ENCODE measurements at regions not wholly inside any gene's neighbourhood (a gene's known extent, or its start where the extent isn't known, plus 50 kb on each side); places are given as distances from the start of the nearest gene placed in this dataset.

DNA sequence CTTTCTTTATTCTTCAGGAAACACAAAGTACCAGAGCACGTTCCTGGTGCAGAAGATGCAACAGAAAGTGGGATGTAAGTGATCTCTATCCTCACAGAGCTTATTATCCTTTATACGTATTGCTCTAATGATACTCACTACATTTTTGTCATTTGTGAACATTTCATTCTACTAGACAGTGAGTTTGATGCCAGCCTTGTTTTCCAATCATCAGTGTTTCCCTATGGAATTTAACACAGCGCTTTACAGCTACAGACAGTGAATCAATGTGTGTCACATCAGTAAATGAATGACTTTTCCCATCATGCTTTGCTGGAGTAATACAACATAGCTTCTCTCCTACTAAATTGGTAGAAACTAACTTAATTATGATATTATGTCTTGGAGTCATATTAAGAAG, 175.5 kb downstream of the SDHAF3 start:
- Histone ChIP-seq H3K4me2 (no peak overlapping the region), H3K36me3 (ENCODE audit: low read depth) (no peaks in the 10 kb centered on the region), H3F3A (ENCODE audit: insufficient read depth, low read depth) (no peaks in the 10 kb centered on the region), H3K27ac (no peak overlapping the region), H3K79me2 (ENCODE audit: low read depth) (no peaks in the 10 kb centered on the region), H3K27me3 (ENCODE audit: insufficient read depth, low read depth) (no peaks in the 10 kb centered on the region; the same call in 1 of the 2 replicates), H3K9me3 (ENCODE audit: insufficient read depth, low read depth) (no peaks in the 10 kb centered on the region), H3K4me1 (replicated peaks; ENCODE audit: insufficient read depth) (no peaks in the 10 kb centered on the region), H2AFZ (no peak overlapping the region), H4K20me1 (ENCODE audit: insufficient read depth) (no peaks in the 10 kb centered on the region), H3K4me3 (no peak overlapping the region), H3K9me2 (ENCODE audit: insufficient read depth) (no peaks in the 10 kb centered on the region)
- DNase-seq: no peak
- POLR2A ChIA-PET (ENCODE audit: unreplicated experiment): no interaction called here
- intact Hi-C loops (cut with micrococcal nuclease; ENCODE audit: unreplicated experiment): no loop called here
- no TSS peak for BruUV-seq (replicated peaks)
- no peak for TF ChIP-seq EZH2 (IDR thresholded peaks at IDR 0.05; ENCODE audit: low read depth)
- CTCF ChIA-PET: no interaction called here

GRCh38 chr7:97298561-97298960, 181.1 kb downstream of the SDHAF3 start:
- Histone ChIP-seq H3K27me3 (ENCODE audit: insufficient read depth, low read depth) (no peaks in the 10 kb centered on the region; the same call in 1 of the 2 replicates), H3K36me3 (ENCODE audit: low read depth) (no peaks in the 10 kb centered on the region), H3K4me2 (no peak overlapping the region), H3K4me3 (no peak overlapping the region), H3K9me2 (ENCODE audit: insufficient read depth) (no peaks in the 10 kb centered on the region), H3F3A (ENCODE audit: insufficient read depth, low read depth) (no peaks in the 10 kb centered on the region), H3K9me3 (ENCODE audit: insufficient read depth, low read depth) (no peaks in the 10 kb centered on the region), H2AFZ (no peak overlapping the region), H4K20me1 (ENCODE audit: insufficient read depth) (no peaks in the 10 kb centered on the region), H3K79me2 (ENCODE audit: low read depth) (no peaks in the 10 kb centered on the region), H3K27ac (no peak overlapping the region), H3K4me1 (replicated peaks; ENCODE audit: insufficient read depth) (no peaks in the 10 kb centered on the region)
- ChIA-PET CTCF (no interaction called here), POLR2A (ENCODE audit: unreplicated experiment) (no interaction called here)
- BruUV-seq (replicated peaks): no TSS peak
- intact Hi-C loops (cut with micrococcal nuclease; ENCODE audit: unreplicated experiment): no loop called here
- TF ChIP-seq EZH2 (IDR thresholded peaks at IDR 0.05; ENCODE audit: low read depth): no peak
- no peak for TF ChIP-seq CTCF (conservative IDR thresholded peaks at IDR 0.05)
- no peak for DNase-seq

DNA sequence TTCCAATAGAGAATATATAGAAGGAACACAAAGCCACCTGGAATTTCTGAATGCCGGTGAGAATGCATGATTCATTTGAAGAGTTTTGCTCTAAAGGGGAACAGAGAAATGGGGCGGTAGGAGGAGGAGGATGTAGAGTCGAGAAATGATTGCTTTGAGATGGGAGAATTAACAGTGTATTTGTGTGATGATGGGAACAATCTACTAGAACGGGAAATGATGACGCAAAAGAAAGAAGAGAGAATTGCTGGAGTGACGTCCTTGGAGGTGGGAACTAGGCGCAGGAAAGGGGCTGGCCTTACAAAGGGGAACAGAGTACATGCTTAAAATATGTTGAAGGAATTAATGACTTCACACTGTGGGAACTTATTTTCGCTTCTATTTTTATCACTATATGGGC, 188.1 kb downstream of the SDHAF3 start:
- intact Hi-C loops (cut with micrococcal nuclease; ENCODE audit: unreplicated experiment): no loop called here
- no peak overlapping the region for H3K4me2 ChIP-seq
- H3K79me2 ChIP-seq (ENCODE audit: low read depth): no peaks in the 10 kb centered on the region
- no peaks in the 10 kb centered on the region; the same call in 1 of the 2 replicates for H3K9me2 ChIP-seq (ENCODE audit: insufficient read depth)
- no peaks in the 10 kb centered on the region for H3K36me3 ChIP-seq (ENCODE audit: low read depth)
- no peaks in the 10 kb centered on the region for H3K9me3 ChIP-seq (ENCODE audit: insufficient read depth, low read depth)
- POLR2A ChIA-PET (ENCODE audit: unreplicated experiment): interaction anchor here (0.6 kb wide), 1 partner anchor 409 kb away, joined by 3 read pairs; no protein-coding TSS in a partner anchor
- no peak overlapping the region for H2AFZ ChIP-seq
- no peak for DNase-seq
- TF ChIP-seq CTCF (conservative IDR thresholded peaks at IDR 0.05): no peak
- no peak for TF ChIP-seq EZH2 (IDR thresholded peaks at IDR 0.05; ENCODE audit: low read depth)
- no peaks in the 10 kb centered on the region for H4K20me1 ChIP-seq (ENCODE audit: insufficient read depth)
- no peaks in the 10 kb centered on the region for H3F3A ChIP-seq (ENCODE audit: insufficient read depth, low read depth)
- CTCF ChIA-PET: no interaction called here
- no peak overlapping the region for H3K27ac ChIP-seq
- H3K27me3 ChIP-seq (ENCODE audit: insufficient read depth, low read depth): peaks cover 29% of the 10 kb centered on the region
- no peaks in the 10 kb centered on the region for H3K4me1 ChIP-seq (replicated peaks; ENCODE audit: insufficient read depth)
- BruUV-seq (replicated peaks): no TSS peak
- H3K4me3 ChIP-seq: no peak overlapping the region

DNA sequence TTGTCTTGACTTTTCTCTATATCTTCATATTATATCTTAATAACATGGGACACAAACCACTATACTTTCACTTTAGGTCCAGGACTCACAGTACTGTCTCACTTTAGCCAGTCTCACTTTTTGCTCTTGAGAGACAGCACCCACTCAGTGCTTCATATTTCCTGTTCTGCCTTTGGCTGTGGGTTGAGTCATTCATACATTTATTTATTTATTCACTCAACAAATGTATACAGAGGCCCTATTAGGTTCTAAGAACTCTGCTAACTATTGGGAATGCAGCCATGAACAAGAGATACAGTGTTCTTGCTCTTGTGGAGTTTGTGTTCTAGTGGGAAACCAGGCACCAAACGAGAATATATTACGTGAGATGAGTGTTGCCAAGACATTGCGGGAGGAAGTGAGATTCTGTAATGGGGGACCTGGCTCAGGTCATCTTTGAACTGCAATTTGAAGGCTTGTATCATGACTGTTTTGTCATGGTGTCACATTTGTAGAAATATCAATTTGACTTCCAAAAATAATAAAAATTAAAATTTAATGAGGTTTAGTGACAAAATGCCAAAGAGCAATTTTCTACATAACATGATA, 190.1 kb downstream of the SDHAF3 start:
- DNase-seq: no peak

More for the DNA sequence above, 190.1 kb downstream of the SDHAF3 start:
- Histone ChIP-seq H3K9me2 (ENCODE audit: insufficient read depth) (no peaks in the 10 kb centered on the region; the same call in 1 of the 2 replicates), H2AFZ (no peak overlapping the region), H3K9me3 (ENCODE audit: insufficient read depth, low read depth) (no peaks in the 10 kb centered on the region), H3K27me3 (ENCODE audit: insufficient read depth, low read depth) (peaks cover 32% of the 10 kb centered on the region), H3K4me3 (no peak overlapping the region), H3K4me2 (no peak overlapping the region), H3K27ac (no peak overlapping the region), H3K36me3 (ENCODE audit: low read depth) (no peaks in the 10 kb centered on the region), H3F3A (ENCODE audit: insufficient read depth, low read depth) (no peaks in the 10 kb centered on the region), H3K79me2 (ENCODE audit: low read depth) (no peaks in the 10 kb centered on the region), H4K20me1 (ENCODE audit: insufficient read depth) (no peaks in the 10 kb centered on the region), H3K4me1 (replicated peaks; ENCODE audit: insufficient read depth) (no peaks in the 10 kb centered on the region)
- ChIA-PET CTCF (no interaction called here), POLR2A (ENCODE audit: unreplicated experiment) (no interaction called here)
- BruUV-seq (replicated peaks): no TSS peak
- TF ChIP-seq CTCF (conservative IDR thresholded peaks at IDR 0.05): no peak
- no peak for TF ChIP-seq EZH2 (IDR thresholded peaks at IDR 0.05; ENCODE audit: low read depth)
- intact Hi-C loops (cut with micrococcal nuclease; ENCODE audit: unreplicated experiment): no loop called here
